ENCODE measurements at regions not wholly inside any gene's neighbourhood (a gene's known extent, or its start where the extent isn't known, plus 50 kb on each side); places are given as distances from the start of the nearest gene placed in this dataset.
A peak's percentile ranks its signal among the peaks of the same experiment; 100 is the strongest.

- TF ChIP-seq CTCF (IDR thresholded peaks at IDR 0.05) (no peak), EP300 (IDR thresholded peaks at IDR 0.05) (no peak), POLR2AphosphoS5 (IDR thresholded peaks at IDR 0.05) (peak in 2 of 3 donors; percentile 19 to 64)
Observed at GRCh38 chr20:17822039-17822438, 122.3 kb downstream of the BANF2 start.

Measured in stomach (tissue), 4 donors.